Suppressor macrophage treated with lipopolysaccharide for 1 hour (primary cell): ENCODE measurements at regions not wholly inside any gene's neighbourhood (a gene's known extent, or its start where the extent isn't known, plus 50 kb on each side); places are given as distances from the start of the nearest gene placed in this dataset.

Experiments
- DNase-seq, 3 donors: peaks; one replicate each; pipeline ENCODE4 v3.0.0-alpha.2; 2020 to 2022

DNA sequence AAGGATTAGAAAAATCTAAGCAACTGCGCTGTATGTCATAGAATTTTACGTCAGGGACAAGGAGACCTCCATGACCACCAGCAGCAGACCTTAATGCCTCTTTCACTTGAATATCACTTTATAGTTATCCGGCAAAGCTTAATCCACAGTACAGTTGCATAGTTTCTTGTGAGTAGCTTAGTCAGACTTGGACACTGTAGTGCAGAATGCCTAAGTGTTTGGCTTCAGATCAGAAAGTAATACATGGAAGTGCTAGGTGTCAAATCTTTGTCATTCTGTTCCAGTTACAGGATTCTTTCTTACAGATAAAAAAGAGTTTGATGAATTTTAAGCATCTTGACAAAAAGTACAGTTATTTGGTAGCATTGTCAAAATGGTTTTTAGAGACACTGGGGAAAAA lies 239.9 kb upstream of the PAPPA start:
- no peak for DNase-seq

DNA sequence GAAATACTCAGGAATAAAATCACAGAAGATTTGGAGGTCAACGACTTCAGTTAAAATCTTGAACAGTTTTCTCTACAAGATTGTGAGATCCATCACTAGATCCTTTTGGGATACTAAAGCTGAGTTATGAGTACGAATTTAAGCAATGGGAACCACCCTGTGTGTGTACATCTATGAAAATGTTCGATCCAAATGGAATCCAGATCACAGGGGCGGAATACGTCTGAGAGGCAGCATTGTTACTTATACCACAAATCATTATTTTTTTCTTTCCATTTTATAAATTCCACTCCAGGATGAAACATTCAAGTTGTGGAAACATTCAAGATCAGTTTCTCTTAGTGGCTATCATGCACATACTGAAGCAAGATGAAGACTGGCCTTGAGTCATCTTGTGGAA lies 239.3 kb upstream of the PAPPA start:
- no peak for DNase-seq

DNA sequence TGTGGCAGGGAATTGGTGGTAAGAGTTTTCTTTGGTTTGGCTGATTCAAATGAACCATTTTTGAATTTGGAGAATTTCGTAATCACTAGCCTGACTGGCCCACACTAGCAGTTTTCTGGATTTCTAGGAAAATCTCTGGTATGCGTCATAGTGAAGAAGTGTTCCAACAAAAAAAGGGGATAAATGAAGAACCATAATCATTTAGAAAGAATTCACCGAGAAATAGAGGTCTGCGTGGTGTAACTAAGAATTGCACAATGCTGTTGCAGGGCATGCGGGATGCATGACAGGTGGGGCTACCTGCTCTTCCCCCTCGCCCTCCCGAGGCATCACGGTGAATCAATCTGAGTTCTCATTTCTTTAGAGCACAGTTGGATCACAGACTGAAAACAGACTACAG lies 232.3 kb upstream of the PAPPA start:
- DNase-seq: no peak

DNA sequence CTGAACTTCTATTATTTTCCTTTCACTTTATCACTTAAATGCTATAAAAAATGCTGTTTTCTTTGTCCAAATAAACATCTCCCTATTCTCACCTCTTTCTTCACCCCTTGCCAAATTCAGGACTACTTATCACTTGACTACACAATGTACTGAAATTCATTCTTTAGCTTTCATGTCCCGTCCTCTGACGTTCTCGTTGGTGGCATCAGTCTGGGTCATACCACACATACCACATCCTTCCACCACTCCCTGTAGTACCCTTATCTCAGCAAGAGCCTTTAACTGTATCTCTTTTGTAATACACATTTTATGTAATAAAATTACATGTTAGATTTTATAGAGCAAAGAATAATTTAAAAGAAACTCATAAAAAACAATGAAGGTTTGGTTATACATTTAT lies 231.1 kb upstream of the PAPPA start:
- no peak for DNase-seq

DNA sequence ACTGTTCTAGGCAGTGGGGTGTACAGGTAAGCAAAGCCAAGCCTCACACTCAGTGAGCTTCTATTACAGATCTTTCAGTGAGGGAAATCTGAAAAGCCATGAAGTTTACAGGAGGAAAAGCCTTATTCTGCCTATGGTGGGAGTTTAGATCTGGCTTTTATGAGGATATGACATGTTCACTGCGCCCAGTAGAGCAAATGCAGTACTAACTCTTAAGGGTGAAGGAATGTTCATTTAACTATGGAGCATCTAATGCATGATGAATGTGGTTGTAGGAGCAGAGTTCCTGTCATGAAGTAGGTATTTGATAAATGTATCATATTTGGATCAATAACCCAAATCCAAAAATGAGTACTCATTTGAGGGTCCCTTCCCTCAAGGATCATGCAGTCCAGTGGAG lies 230.2 kb upstream of the PAPPA start:
- no peak for DNase-seq

DNA sequence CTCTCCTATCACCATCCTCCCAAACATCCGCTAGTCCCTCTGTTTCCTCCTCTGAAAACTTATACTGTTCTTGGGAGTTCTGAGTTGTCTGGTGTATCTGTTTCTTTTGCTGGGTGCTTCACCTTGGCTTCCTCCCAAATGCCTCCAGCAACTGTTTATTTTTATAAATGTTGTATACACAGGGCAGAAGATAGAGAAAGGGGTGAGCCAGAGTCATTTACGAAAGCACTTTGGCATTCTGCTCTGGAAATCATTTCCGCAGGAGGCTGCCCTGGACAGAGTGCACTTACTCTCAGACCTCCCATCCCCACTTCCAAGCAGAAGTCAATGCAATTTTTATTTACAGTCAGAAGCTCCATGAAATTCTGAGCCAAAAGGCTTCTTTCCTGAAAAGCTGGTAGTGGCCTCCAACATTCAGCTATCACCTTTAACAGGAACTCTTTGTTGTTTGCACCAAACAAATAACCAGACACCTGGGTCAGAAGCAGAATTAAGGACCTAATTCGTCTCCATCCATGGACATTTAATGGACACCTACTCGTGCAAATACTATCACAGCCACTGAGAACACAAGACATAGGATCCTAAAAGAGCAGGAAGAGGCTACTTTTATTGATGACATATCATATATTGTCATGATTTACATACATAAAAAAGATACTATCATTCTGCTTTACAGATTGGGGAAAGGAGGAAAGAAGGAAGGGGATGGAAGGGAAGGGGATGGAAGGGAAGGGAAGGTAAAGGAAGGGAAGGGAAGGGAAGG lies 229.5 kb upstream of the PAPPA start:
- no peak for DNase-seq

DNA sequence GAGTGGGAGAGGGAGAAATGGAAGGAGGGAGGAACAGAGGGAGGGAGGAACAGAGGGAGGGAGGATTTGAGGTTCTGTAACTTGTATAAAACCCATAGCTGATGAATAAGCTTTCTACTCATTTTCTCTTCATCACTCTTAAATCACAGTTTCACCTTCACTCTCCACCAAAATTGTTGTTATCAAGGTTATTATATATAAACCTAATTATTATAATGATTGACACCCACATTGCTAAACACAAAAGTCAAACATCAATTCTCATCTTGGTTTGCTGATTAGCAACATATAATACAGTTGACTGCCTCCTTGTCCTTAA lies 229.0 kb upstream of the PAPPA start:
- DNase-seq: no peak

DNA sequence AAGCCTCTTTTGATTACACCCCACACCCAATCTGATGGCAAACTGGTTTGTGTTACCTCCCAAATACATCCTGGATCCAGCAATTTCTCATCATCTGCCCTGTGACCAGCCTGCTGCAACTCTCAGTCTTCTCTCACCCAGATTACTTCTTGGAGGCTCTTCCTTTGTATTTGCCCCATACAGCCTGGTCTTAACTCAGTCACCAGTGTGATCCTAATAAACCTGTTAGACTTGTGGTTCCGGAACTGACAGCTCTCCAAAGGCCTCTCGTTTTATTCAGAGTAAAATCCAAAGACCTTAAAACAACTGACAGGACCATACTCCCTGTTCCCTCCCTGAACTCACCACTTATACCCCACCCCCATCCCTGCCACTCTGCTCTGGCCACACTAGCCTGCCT lies 228.2 kb upstream of the PAPPA start:
- no peak for DNase-seq

DNA sequence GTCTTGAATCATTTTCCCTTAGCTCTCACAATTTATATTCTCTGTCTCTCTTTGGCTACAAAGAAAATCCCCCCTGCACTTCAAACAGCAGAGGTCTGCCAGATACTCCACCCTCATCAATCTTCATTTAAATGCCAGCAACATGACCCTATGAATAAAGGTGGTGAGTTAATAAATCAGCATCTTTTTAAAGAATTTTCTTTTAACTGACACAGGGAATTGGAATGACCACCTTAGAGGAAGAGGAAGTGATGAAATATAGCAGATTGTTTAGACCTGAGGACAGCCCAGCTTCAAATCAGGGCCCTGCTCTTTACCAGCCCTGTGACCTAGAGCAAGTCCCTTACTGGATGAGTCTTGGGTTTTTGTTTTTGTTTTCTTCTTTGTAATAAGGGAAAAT lies 223.1 kb upstream of the PAPPA start:
- no peak for DNase-seq

DNA sequence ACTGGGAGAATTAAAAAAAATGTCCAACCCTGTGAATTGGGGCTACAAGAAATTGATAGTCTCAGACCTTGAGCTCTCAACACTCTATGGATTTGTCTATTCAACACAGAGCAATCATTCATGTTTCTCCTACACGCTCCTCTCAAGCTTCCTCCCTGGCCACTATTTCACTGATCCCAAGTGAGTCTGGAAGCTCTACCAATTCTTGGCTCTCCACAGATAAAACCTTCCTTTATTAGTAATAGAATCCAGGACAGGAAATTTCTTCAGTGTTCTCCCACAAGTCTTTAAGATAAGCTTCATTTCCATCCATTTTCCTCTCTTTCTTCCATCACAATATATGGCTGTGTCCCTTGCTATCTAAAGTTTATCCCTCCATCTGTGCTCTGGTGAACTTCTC lies 215.1 kb upstream of the PAPPA start:
- DNase-seq: no peak

DNA sequence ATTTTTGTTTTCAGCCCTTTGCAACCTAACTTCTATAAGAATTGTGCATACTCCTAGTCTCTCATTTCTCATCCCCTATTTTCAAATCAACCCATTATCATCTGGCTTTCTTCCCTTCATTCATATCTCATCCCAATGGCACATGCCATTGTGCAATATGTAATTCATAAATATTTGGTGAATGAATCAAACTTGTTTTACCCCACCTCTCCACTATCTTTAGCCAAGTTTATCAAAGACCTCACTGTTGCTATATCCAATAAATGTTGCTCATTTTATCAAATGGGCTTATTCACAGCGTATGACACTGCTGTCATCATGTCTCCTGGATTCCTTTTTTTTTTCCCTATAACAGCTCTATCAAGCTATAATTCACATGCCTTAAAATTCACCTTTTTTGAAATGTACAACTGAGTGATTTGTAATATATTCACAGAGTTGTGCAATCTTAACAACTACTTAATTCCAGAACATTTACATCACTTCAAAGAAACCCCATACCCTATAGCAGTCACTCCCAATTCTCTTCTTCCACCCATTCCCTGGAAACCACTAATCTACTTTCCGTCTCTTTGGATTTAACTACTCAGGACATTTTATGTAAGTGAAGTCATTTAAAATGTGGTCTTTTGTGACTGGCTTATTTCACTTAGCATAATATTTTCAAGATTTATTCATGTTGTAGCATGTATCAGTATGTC lies 214.4 kb upstream of the PAPPA start:
- no peak for DNase-seq

DNA sequence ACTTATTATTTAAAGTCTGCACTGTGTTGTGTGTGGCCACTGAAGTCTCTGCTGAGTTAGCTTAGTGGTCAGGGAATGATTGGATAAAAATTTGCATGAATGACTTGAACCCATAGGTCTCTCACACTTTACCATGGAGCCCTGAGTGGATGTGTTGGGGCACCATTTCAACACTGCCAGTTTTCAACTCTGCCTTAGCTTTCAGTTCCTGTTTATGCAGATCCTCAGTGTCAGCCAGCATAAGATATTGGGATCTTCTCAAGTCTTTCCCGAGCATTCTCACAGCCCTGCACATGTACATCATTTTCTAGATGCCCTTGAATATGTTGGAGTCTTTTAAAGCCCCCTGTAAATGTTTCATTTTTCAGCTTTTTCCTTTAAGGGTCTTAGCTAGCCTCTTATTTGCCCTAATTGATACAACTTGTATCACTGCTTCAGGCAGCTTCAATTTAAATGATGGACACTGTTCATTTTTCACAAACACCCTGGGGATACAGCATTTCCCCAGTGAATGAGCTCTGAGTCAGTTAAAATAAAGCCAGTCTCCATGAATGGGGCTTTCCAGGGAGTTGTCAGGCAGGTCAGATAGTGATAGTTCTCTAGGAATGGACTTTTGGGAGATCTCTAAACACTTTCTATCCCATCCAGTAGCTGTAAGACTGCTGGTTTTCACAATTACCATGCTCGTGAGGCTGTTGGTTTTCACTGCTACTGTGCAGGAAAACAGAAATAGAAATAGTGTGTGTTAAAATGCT lies 211.9 kb upstream of the PAPPA start:
- DNase-seq: no peak

DNA sequence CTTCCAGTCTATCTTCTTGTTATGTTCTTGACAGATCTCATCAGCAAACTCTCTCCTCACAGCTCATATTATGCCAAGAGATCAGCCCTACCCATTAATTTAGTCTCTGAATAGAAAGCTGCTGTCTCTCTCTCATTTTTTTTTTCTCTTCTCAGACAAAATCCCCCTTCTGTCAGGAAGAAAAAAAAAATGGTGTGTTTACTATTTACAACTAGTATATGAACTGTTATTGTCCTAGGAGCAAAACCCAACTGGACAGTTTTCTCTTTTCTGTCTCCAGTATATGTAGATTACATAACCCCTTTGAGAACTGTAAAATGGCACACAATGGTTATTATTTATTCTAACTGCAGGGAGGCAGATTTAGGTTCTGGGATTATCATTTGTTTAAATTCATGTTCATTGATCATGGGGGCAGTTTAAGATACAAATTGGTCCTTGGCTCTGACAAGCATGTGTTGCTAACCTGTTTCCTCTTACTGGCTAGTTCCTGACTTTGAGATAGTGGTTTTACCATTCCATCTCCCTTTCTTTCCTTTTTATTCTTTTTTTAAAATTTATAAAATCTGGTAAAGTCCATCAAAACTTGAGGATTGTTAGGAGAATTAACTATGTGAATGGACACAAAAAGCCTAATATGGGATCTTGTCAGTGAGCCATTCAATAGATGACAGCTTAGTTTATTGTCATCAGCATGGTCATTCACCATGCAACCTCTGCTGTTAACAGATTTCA lies 210.0 kb upstream of the PAPPA start:
- DNase-seq: no peak

DNA sequence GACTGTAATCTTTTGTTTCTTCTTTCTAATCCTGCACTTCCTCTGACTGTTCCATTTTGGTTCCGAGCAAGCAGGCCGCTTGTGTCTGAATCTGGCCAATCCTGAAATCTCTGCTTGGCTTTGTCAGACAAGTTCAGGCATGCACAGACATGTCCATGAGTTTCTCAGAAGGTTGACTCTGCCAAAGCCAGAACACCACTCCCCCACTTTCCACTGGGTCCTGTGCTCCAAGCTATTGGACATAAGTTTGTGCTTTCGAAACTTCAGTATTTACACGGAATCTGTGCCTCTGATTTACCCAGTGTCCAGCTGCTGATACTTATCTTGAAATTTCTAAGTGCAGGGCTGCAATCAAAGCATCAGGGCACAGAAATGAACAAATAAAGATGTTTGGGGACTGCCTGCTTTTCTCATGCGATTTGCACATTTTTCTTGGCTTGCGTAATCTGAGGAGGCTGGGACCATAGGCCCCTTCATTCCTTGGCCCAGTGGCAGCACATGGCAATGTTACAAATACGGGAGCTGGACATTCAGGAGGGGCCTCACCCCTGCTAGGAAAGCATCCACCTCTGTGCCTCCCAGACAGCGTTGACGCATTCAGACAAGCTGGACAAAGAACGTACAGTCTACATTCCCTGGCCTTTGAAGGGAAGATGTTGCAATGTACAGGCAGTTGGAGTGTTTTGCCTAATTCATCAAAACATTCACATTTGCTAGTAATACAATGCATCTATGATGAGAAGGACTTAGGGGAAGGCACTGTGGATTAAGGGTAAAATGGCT lies 209.2 kb upstream of the PAPPA start:
- no peak for DNase-seq

DNA sequence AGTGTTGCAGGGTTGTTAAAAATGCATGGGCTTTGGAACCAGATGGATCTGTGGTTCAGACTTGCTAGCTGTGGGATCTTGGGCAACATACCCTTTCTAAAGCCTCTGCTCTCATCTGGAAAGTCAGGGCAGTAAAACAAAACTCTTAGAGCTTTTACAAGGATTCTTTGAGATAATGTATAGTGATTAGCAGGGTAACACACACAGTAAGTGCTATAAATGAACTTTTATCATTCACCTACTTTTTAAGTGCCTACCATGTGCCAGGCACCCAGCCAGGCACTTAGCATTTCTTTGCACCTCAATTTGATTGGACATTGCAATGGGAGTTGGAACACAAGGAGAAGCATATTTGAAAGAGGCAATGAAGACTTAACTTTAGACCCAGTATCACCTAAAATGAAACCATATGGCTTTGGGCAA lies 208.6 kb upstream of the PAPPA start:
- no peak for DNase-seq

DNA sequence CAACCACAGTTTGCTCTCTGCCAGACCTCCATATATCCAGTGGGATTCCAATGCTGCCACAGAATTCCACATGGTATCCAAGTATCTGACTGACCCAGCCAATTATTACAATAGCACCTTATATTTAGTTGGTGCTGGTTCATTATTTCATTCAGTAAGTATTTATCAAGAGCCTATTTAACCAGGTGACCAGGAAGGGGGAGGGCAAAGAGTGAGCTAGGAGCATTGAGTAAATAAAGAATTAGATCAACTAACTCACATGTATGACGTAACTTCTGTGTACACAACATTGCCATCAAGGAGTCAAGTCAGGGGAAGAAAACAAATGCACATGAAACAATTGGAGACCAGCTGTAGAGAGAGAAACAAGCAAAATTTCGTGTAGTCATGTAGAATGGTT lies 207.1 kb upstream of the PAPPA start:
- no peak for DNase-seq

DNA sequence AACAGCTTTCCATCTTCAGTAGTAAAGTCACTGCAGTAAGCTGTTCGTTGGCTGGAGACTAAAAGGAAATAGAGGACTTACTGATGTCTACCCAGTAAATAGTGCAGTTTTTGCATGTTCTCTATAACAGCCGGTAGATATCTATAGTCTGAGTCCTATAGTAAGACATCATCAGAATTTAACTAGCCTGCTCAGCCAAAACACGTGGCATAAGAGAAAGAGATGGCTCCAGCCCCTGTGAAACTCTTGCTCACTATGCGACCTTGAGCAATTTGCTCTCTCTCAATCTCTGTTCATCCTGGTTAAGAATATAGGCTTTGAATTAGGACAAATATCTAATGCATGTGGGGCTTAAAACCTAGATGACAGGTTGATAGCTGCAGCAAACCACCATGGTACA lies 201.6 kb upstream of the PAPPA start:
- no peak for DNase-seq

DNA sequence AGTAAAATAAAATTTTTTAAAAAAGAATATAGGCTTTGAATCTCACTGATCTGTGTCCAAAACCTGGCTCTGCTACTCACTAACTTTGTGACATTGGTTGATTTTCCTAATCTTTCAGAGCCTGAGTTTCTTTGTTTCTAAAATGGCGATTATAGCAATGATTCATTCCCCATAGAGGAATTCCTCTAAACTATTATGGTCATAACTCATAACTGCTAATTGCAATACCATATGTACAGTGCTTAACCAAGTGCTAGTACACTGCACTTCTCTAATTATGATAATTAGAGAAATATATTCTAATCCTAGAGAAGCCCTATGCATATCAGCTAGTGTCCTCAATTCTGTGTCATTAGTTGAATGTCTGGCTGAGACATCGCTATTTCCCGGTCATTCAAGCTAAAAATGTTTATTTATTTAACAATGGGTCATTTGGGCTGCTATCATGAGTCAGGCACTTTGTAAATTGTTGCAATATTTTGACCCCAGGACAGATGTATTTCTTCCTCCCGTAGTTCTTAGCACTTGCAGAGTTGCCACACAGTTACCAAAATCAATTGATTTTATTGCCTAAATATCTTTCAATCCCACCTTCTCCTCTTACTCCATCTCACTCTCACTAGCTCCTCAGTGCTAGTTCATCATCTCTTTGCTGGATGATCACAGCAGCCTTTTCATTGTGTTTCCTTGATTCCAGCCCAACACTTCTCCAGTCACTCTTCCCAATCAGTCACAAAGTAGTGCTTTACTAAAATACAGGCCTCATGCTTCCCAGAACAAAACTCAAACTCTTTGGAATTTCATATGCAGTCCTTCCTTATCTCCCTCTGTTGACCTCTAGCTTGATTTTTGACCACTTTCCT lies 200.9 kb upstream of the PAPPA start:
- no peak for DNase-seq

DNA sequence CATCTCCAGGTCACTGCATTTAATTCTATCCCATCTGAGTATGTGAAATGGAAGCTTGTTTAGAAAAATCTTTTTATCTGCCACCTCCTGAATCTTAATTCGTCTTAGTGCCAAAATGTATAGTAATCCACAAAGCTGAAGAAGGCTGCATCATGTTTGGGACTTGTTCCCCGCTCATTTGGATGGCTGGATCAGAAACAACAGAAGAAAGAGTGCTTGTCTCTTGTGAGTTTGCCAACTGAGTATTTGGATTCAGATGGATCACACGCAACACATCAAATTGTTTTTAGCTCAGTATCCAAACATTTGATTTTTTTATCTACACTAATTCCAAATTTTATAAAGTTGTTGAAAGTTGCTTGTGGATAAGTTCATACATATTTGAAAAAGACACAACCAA lies 197.2 kb upstream of the PAPPA start:
- no peak for DNase-seq

DNA sequence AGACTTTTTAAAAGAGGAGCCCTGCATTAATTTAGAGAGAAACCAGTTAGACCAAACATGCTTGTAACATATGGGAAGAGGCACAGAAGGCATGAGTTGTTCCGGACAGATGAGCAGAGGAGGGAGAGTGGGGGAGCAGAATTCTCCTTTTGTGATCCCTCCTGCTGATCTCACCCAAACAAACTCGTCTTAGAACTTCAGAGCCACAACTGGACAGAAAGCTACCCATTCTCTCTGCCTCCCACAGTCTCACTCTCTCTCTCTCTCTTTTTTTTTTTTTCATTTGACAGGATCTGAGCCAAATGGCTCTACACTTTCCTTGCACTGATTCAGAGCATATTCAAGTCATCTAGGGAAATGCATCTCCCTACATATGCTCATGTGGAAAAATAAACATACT lies 196.0 kb upstream of the PAPPA start:
- no peak for DNase-seq

DNA sequence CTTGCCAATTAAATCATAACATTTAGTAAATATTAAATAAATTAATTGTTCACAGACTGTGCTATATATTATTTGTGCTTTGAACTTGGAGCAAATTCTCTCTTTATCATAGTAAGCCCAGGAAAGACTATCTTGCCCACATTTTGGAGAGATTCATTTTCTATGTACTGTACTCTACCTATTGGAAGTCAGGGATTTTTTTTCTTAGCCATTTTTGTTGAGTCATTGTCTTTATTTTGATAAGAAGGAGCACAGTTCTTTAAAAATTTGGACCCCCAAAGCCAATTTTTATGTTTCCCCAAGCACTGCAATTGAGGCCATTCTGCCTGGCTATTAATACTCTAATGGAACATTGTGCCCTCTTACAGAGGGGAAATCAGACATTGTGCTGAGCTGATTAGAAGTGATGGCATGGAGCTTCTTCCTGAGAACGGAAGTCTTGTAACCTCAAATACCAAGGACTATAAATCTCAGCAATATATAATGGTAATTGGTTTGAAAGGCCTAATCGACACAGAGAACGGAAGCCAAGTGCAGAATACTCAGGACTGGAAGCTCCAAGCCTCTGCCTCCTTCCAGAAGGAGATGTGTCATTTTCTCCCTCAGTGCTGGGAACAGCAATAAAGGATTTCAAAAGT lies 188.8 kb upstream of the PAPPA start:
- no peak for DNase-seq
